Caki2 (cell line): ENCODE measurements at regions not wholly inside any gene's neighbourhood (a gene's known extent, or its start where the extent isn't known, plus 50 kb on each side); places are given as distances from the start of the nearest gene placed in this dataset.
"Not testable (repeated sequence)": the region's sequence is repeated elsewhere in the genome, so short reads cannot be mapped to it uniquely, and the experiment has no call there.

Source experiments
- DNase-seq: peaks from one replicate; pipeline ENCODE4 v3.0.0-alpha.2; 2015; ENCODE audit warnings: low read depth
- in situ Hi-C: cut with HindIII; loops from 2 replicates; pipeline ENCODE4 v1.10.0; 2016; ENCODE audit warnings: low sequenced_read_pairs, low pct_unique_long_range_greater_than_20kb, mixed read lengths

- no peak for DNase-seq
- in situ Hi-C loops = no loop called here
Measured at GRCh38 chr2:234355021-234355720, 141.7 kb downstream of the ARL4C start.

GRCh38 chr2:234352270-234352669 is 144.6 kb downstream of the ARL4C start:
- in situ Hi-C loops = no loop called here

GRCh38 chr2:234351866-234352265 is 145.0 kb downstream of the ARL4C start:
- in situ Hi-C loops = not testable (repeated sequence)

More at GRCh38 chr2:234352270-234352669, 144.6 kb downstream of the ARL4C start:
- DNase-seq = no peak

GRCh38 chr2:234348081-234348480 is 148.8 kb downstream of the ARL4C start:
- DNase-seq = no peak
- in situ Hi-C loops = no loop called here

More at GRCh38 chr2:234351866-234352265, 145.0 kb downstream of the ARL4C start:
- not testable (repeated sequence) for DNase-seq

GRCh38 chr2:234345921-234346320 is 151.0 kb downstream of the ARL4C start:
- in situ Hi-C loops = no loop called here
- no peak for DNase-seq

GRCh38 chr2:234344012-234344411 is 152.9 kb downstream of the ARL4C start:
- DNase-seq = no peak
- in situ Hi-C loops = no loop called here

- in situ Hi-C loops = no loop called here
- no peak for DNase-seq
Measured at GRCh38 chr2:234343372-234343771, 153.5 kb downstream of the ARL4C start.

- in situ Hi-C loops = no loop called here
- DNase-seq = no peak
Measured at GRCh38 chr2:234341306-234341985, 155.4 kb downstream of the ARL4C start.

GRCh38 chr2:234339501-234339900 is 157.4 kb downstream of the ARL4C start:
- in situ Hi-C loops = no loop called here
- no peak for DNase-seq

- DNase-seq = peak; percentile 42
- in situ Hi-C loops = no loop called here
Measured at GRCh38 chr2:234339011-234339410, 157.9 kb downstream of the ARL4C start.

- in situ Hi-C loops = no loop called here
- peak; percentile 89 for DNase-seq
Measured at GRCh38 chr2:234335661-234336228, 161.1 kb downstream of the ARL4C start.

- in situ Hi-C loops = no loop called here
- no peak for DNase-seq
Measured at GRCh38 chr2:234334756-234335155, 162.1 kb downstream of the ARL4C start.

GRCh38 chr2:234334151-234334550 is 162.7 kb downstream of the ARL4C start:
- in situ Hi-C loops = no loop called here
- peak; percentile 41 for DNase-seq

GRCh38 chr2:234333168-234334130 is 163.4 kb downstream of the ARL4C start:
- in situ Hi-C loops = no loop called here
- peak; percentile 30 for DNase-seq

- no peak for DNase-seq
- in situ Hi-C loops = no loop called here
Measured at GRCh38 chr2:234331966-234332365, 164.9 kb downstream of the ARL4C start.

GRCh38 chr2:234331566-234331965 is 165.3 kb downstream of the ARL4C start:
- no peak for DNase-seq
- in situ Hi-C loops = no loop called here

- peak; percentile 22 for DNase-seq
- in situ Hi-C loops = no loop called here
Measured at GRCh38 chr2:234330902-234331301, 166.0 kb downstream of the ARL4C start.

GRCh38 chr2:234329202-234329960 is 167.5 kb downstream of the ARL4C start:
- in situ Hi-C loops = no loop called here
- DNase-seq = no peak
